BJ (cell line): ENCODE measurements at regions not wholly inside any gene's neighbourhood (a gene's known extent, or its start where the extent isn't known, plus 50 kb on each side); places are given as distances from the start of the nearest gene placed in this dataset.

Experiments
- CTCF ChIA-PET: fragments of 350-600 bp; formaldehyde crosslinking; extraction: SDS; loops from one replicate; lab custom pipeline; 2021; ENCODE audit warnings: antibody characterized with exemption, inconsistent platforms; lab: Yijun Ruan, JAX
- POLR2A ChIA-PET: fragments of 300-600 bp; sonication (Branson Sonifier 250); formaldehyde crosslinking; extraction: SDS; loops from one replicate; lab custom pipeline; 2021; ENCODE audit warnings: antibody characterized with exemption; lab: Charles Lee
- DNase-seq: peaks from one replicate; pipeline ENCODE4 v3.0.0-alpha.2; 2011; ENCODE audit warnings: low read depth
- H3K27me3 ChIP-seq: 2 replicates; pipeline ENCODE4 v1.6.0; 2011; ENCODE audit warnings: low read length; ENCODE audit not compliant: control insufficient read depth, insufficient read depth
- H3K36me3 ChIP-seq: 2 replicates; pipeline ENCODE4 v1.5.1; 2011; ENCODE audit warnings: low read length; ENCODE audit not compliant: control insufficient read depth, insufficient read depth
- H3K4me3 ChIP-seq: 2 replicates; pipeline ENCODE4 v1.5.1; 2011; ENCODE audit warnings: low read depth, mild to moderate bottlenecking, control low read depth, low read length
- CTCF ChIP-seq: IDR thresholded peaks from 2 replicates; pipeline ENCODE4 v1.5.1; 2011; ENCODE audit warnings: low read depth, mild to moderate bottlenecking, control low read depth, inconsistent platforms, low read length, moderate library complexity; ENCODE audit not compliant: insufficient read depth

DNA sequence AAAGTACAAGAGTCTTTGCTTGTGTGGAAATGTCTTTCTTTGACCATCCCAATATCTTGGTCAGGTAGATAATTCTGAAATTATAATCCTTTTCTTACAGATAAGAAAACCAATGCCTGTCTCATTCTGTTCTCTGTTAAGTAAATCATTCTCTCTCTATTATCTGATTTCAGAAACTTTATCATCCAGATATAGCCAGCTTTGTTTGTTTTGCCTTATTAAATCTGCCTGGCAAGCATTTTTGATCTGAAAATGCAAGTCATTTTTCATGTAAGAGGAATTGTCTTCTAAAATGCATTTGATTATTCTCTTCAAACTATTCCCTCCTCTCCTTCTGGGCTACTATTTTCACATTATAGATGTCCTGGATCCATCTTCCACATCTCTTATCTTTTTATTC lies 625.5 kb downstream of the CCDC171 start:
- DNase-seq = no peak
- no peaks in the 10 kb centered on the region for H3K27me3 ChIP-seq
- no peak for TF ChIP-seq CTCF
- H3K36me3 ChIP-seq = no peaks in the 10 kb centered on the region
- ChIA-PET CTCF (interaction anchor here (0.6 kb wide), 1 partner anchor 24 kb away, joined by 4 read pairs; no protein-coding TSS in a partner anchor), POLR2A (no interaction called here)
- no peak overlapping the region for H3K4me3 ChIP-seq

DNA sequence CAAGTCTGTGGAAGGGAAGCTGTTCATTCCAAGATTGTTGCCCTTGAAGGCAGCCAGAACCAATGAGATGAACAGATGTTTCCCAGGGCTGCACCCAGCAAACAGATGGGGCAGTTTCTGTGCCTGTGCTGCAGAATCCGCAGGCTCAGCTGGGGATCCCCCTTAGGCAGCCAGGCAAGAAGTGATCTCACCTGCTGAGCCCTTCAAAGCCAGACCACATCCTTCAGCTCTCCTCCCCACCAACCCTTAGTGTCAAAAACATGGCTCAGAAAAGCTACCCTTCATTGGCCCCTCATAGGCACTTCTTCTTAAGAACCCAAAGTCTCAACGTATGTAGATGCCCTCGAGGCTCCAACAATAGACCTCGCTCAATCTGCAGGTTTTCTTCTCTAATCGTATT lies 626.7 kb downstream of the CCDC171 start:
- H3K36me3 ChIP-seq = no peaks in the 10 kb centered on the region
- ChIA-PET POLR2A (no interaction called here), CTCF (no interaction called here)
- no peaks in the 10 kb centered on the region for H3K27me3 ChIP-seq
- H3K4me3 ChIP-seq = no peak overlapping the region
- DNase-seq = no peak
- TF ChIP-seq CTCF = no peak

DNA sequence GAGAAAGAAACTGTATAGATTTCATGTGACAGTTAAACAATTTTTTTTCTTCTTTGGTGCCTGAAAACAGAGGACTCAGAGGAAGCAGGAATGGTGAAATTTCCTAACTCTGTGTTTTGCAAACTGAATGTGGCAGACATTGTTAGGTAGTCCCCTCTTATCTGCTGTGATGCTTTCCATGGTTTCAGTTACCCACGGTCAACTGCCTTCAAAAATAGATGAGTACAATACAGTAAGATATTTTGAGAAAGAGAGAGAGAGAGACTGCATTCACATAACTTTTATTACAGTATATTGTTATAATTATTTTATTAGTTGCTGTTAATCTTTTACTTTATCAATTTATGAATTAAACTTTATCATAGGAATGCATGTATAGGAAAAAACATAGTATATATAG lies 627.2 kb downstream of the CCDC171 start:
- no peaks in the 10 kb centered on the region for H3K36me3 ChIP-seq
- POLR2A ChIA-PET = no interaction called here
- DNase-seq = no peak
- TF ChIP-seq CTCF = no peak
- H3K27me3 ChIP-seq = no peaks in the 10 kb centered on the region
- CTCF ChIA-PET = no interaction called here
- no peak overlapping the region for H3K4me3 ChIP-seq

DNA sequence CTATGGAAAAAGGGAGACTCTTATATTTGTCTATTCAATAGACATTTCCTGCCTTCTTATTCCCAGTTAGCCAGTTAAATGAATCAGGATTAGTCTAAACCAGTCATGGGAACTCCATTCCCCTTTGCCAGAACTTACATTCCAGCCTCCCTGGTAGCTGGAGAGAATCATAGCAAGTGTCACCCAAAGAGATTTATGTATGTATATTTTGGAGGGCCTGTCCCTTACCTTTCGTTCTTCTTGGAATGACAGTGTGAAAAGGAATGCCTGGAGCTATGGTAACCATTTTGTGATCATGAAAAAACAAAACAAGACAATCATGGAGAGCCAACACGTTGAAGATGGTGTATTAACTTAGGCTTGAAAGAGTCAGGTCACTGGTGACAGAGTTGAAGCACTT lies 627.7 kb downstream of the CCDC171 start:
- POLR2A ChIA-PET = no interaction called here
- no peak for TF ChIP-seq CTCF
- no peak for DNase-seq
- H3K27me3 ChIP-seq = no peaks in the 10 kb centered on the region
- H3K36me3 ChIP-seq = no peaks in the 10 kb centered on the region
- CTCF ChIA-PET = no interaction called here
- no peak overlapping the region for H3K4me3 ChIP-seq

DNA sequence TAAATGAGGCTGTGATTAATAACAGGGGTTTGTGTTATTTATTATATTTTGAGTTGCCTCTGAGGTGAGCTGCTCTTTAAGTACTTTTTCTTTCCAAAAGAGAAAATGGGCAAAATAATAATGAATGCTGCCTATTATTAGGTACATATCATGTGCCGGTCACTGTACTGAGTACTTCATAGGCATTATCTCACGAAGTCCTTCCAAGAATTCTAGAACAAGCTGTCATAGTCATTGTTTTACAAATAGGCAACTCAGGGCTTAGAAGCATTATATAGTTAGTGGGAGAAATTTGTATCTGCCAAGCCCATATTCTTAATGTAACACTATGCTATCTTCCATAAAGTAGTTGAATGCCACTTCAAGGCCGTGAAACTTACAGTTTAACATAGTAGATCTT lies 628.7 kb downstream of the CCDC171 start:
- Histone ChIP-seq H3K4me3 (no peak overlapping the region), H3K36me3 (no peaks in the 10 kb centered on the region), H3K27me3 (no peaks in the 10 kb centered on the region)
- TF ChIP-seq CTCF = no peak
- ChIA-PET CTCF (no interaction called here), POLR2A (no interaction called here)
- no peak for DNase-seq
